HG03520 (cell line): ENCODE measurements at regions not wholly inside any gene's neighbourhood (a gene's known extent, or its start where the extent isn't known, plus 50 kb on each side); places are given as distances from the start of the nearest gene placed in this dataset.

ENCODE experiments used
- ATAC-seq: cut with Tn5 transposase; IDR thresholded peaks from one replicate; pipeline ENCODE4 v1.9.1; 2021; ENCODE audit warnings: mild to moderate bottlenecking, moderate library complexity; ENCODE audit not compliant: unreplicated experiment

- ATAC-seq = no peak
Observed at GRCh38 chr3:180528843-180529242, 73.1 kb upstream of the TTC14 start.

DNA sequence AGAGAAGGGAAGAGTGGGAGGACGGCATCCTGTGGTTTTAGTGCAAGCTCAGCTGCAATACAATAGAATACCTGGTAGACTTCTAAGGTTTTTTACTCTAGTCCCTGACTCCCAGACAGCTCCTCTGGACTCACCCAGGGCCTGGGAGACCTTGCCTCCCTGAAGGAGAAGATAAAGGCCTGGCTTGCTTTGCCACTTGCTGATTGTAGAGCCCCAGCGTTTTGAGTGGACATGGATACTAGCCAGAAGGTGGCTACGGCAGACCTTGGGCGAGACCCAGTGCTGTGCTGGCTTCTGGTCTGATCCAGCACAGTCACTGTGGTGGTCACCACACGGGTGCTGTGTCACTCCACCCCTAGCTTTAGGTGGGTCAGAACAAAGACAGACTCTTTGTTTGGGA, 72.2 kb upstream of the TTC14 start:
- ATAC-seq = no peak

GRCh38 chr3:180530276-180530675, 71.7 kb upstream of the TTC14 start:
- ATAC-seq = no peak

- ATAC-seq = no peak
Observed at GRCh38 chr3:180531303-180532278, 70.4 kb upstream of the TTC14 start.

DNA sequence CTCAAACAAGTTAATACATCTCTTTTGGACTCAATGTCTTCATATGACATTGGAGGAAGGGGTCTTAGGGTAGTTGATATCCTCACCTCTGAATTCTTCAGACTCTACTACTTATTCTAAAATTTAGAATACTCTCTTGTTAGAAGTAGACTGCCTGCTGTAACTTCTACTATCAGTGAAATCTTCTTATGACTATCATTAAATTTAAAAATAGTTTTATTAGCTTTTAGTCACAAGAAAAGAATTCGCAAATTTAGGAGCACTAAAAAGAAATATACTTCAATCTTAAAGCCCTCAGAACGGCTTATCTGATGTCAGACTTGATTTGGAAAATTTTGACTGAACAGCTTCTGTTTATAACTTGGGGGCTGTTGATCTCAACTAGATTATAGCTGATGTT, 67.1 kb upstream of the TTC14 start:
- ATAC-seq = no peak

GRCh38 chr3:180538493-180538892, 63.5 kb upstream of the TTC14 start:
- no peak for ATAC-seq

GRCh38 chr3:180543877-180544276, 58.1 kb upstream of the TTC14 start:
- no peak for ATAC-seq

GRCh38 chr3:180546863-180547262, 55.1 kb upstream of the TTC14 start:
- ATAC-seq = no peak

GRCh38 chr3:180548050-180548449, 53.9 kb upstream of the TTC14 start:
- no peak for ATAC-seq
